MM.1S (cell line): ENCODE measurements at regions not wholly inside any gene's neighbourhood (a gene's known extent, or its start where the extent isn't known, plus 50 kb on each side); places are given as distances from the start of the nearest gene placed in this dataset.

Experiments used
- CTCF ChIP-seq: fragments of 300-600 bp; sonication (generic); IDR thresholded peaks from 2 replicates; pipeline ENCODE4 v1.5.1; 2016; ENCODE audit warnings: antibody characterized with exemption, low read length, mixed read lengths
- EZH2 ChIP-seq: fragments of 300-600 bp; sonication (generic); optimal IDR thresholded peaks from 2 replicates; pipeline ENCODE3; 2017; ENCODE audit warnings: low read depth, mild to moderate bottlenecking, antibody characterized with exemption, low read length, mixed read lengths
- EZH2phosphoT487 ChIP-seq: fragments of 300-600 bp; sonication (generic); IDR thresholded peaks from 2 replicates; pipeline ENCODE4 v1.6.1; 2018; ENCODE audit warnings: antibody characterized with exemption, low read length

DNA sequence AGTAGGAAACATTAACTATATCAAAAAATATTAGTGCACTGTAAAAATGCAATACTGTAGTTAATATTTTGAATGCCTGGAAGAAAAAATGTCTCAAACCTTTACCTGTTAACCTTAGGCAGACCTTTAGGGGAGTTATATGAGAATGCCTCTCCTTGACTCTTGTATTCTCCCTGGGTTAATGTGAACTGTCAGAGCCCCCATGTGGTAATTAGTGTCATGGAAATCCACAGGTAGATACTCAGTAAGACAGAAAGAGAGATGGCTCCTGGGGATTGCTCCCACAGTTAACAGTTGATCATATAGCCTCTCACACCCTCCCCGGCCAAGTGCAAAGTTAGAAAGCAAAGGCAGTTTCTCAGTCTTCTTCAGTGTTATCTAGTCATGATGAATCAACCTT is 742.8 kb downstream of the NR2F1-AS1 start:
- TF ChIP-seq CTCF (peak; percentile 30), EZH2phosphoT487 (no peak), EZH2 (no peak)
